HG03354 (cell line): ENCODE measurements at regions not wholly inside any gene's neighbourhood (a gene's known extent, or its start where the extent isn't known, plus 50 kb on each side); places are given as distances from the start of the nearest gene placed in this dataset.

ENCODE experiments used
- ATAC-seq: cut with Tn5 transposase; IDR thresholded peaks from one replicate; pipeline ENCODE4 v1.9.1; 2021; ENCODE audit warnings: mild to moderate bottlenecking; ENCODE audit not compliant: unreplicated experiment, poor library complexity, severe bottlenecking

GRCh38 chr11:71108013-71108865 lies 144.1 kb downstream of the SHANK2 start:
- no peak for ATAC-seq

- ATAC-seq = no peak
These were observed 145.7 kb downstream of the SHANK2 start for GRCh38 chr11:71106671-71107070.

- ATAC-seq = no peak
These were observed 149.1 kb downstream of the SHANK2 start for GRCh38 chr11:71103266-71103665.

- ATAC-seq = no peak
These were observed 150.0 kb downstream of the SHANK2 start for GRCh38 chr11:71102251-71102995.

- no peak for ATAC-seq
These were observed 150.8 kb downstream of the SHANK2 start for GRCh38 chr11:71101606-71102005.

- no peak for ATAC-seq
These were observed 151.3 kb downstream of the SHANK2 start for GRCh38 chr11:71101046-71101445.

- ATAC-seq = no peak
These were observed 153.6 kb downstream of the SHANK2 start for GRCh38 chr11:71098776-71099175.

GRCh38 chr11:71097506-71098240 lies 154.7 kb downstream of the SHANK2 start:
- ATAC-seq = no peak

GRCh38 chr11:71096751-71097388 lies 155.5 kb downstream of the SHANK2 start:
- ATAC-seq = no peak

- ATAC-seq = no peak
These were observed 157.0 kb downstream of the SHANK2 start for GRCh38 chr11:71095294-71095850.

- no peak for ATAC-seq
These were observed 157.9 kb downstream of the SHANK2 start for GRCh38 chr11:71094296-71095077.

- no peak for ATAC-seq
These were observed 158.6 kb downstream of the SHANK2 start for GRCh38 chr11:71093783-71094182.

- no peak for ATAC-seq
These were observed 160.7 kb downstream of the SHANK2 start for GRCh38 chr11:71091506-71092265.

- no peak for ATAC-seq
These were observed 162.8 kb downstream of the SHANK2 start for GRCh38 chr11:71089571-71089970.

GRCh38 chr11:71088314-71089215 lies 163.8 kb downstream of the SHANK2 start:
- peak; percentile 52 for ATAC-seq

GRCh38 chr11:71086687-71087258 lies 165.6 kb downstream of the SHANK2 start:
- no peak for ATAC-seq
